H9 (cell line): ENCODE measurements at regions not wholly inside any gene's neighbourhood (a gene's known extent, or its start where the extent isn't known, plus 50 kb on each side); places are given as distances from the start of the nearest gene placed in this dataset.

Source experiments
- DNase-seq: peaks from one replicate; pipeline ENCODE4 v3.0.0-alpha.2; 2017
- H2AFZ ChIP-seq: one replicate; pipeline ENCODE4 v1.6.1; 2013; ENCODE audit warnings: mild to moderate bottlenecking, low read length, control low read depth, moderate library complexity
- H2AK5ac ChIP-seq: 2 replicates; pipeline ENCODE4 v1.6.1; 2013; ENCODE audit warnings: low read length, control low read depth, mixed read lengths; ENCODE audit not compliant: insufficient read length
- H2BK120ac ChIP-seq: one replicate; pipeline ENCODE4 v1.6.1; 2013; ENCODE audit warnings: low read depth, mild to moderate bottlenecking, low read length, control low read depth, inconsistent platforms; ENCODE audit not compliant: poor library complexity, severe bottlenecking
- H2BK12ac ChIP-seq: 2 replicates; pipeline ENCODE4 v1.6.1; 2013; ENCODE audit warnings: low read length, control low read depth, mixed read lengths, low read depth; ENCODE audit not compliant: insufficient read length
- H2BK15ac ChIP-seq: 2 replicates; pipeline ENCODE4 v1.6.1; 2013; ENCODE audit warnings: low read depth, low read length, control low read depth
- H2BK20ac ChIP-seq: one replicate; pipeline ENCODE4 v1.6.1; 2013; ENCODE audit warnings: low read depth, mild to moderate bottlenecking, low read length, control low read depth, inconsistent platforms; ENCODE audit not compliant: poor library complexity, severe bottlenecking
- H2BK5ac ChIP-seq: 2 replicates; pipeline ENCODE4 v1.6.1; 2013; ENCODE audit warnings: low read length, control low read depth, mixed read lengths; ENCODE audit not compliant: insufficient read length
- H3K14ac ChIP-seq: 2 replicates; pipeline ENCODE4 v1.6.1; 2013; ENCODE audit warnings: low read length, control low read depth; ENCODE audit not compliant: insufficient read depth
- H3K18ac ChIP-seq: 2 replicates; pipeline ENCODE4 v1.6.1; 2013; ENCODE audit warnings: low read depth, mild to moderate bottlenecking, mixed read lengths, low read length, control low read depth; ENCODE audit not compliant: insufficient read length
- H3K23ac ChIP-seq: 2 replicates; pipeline ENCODE4 v1.6.1; 2013; ENCODE audit warnings: low read length, control low read depth, mixed read lengths, low read depth; ENCODE audit not compliant: insufficient read length
- H3K23me2 ChIP-seq: 2 replicates; pipeline ENCODE4 v1.6.1; 2013; ENCODE audit warnings: low read depth, mild to moderate bottlenecking, mixed read lengths, low read length, control low read depth; ENCODE audit not compliant: insufficient read length, poor library complexity, severe bottlenecking
- H3K27ac ChIP-seq: 2 replicates; pipeline ENCODE4 v1.5.1; 2013; ENCODE audit warnings: low read length, control low read depth, mixed read lengths, low read depth; ENCODE audit not compliant: insufficient read length
- H3K27me3 ChIP-seq: 2 replicates; pipeline ENCODE4 v1.6.1; 2013; ENCODE audit warnings: low read length, control low read depth, inconsistent platforms; ENCODE audit not compliant: insufficient read depth
- H3K4ac ChIP-seq: 2 replicates; pipeline ENCODE4 v1.6.1; 2013; ENCODE audit warnings: low read depth, mild to moderate bottlenecking, control low read depth, inconsistent platforms, low read length, moderate library complexity
- H3K4me1 ChIP-seq: 2 replicates; pipeline ENCODE4 v1.6.1; 2013; ENCODE audit warnings: low read length, control low read depth, inconsistent platforms; ENCODE audit not compliant: insufficient read depth
- H3K4me2 ChIP-seq: 2 replicates; pipeline ENCODE4 v1.6.1; 2013; ENCODE audit warnings: low read length, control low read depth, mixed read lengths; ENCODE audit not compliant: insufficient read length, insufficient read depth
- H3K56ac ChIP-seq: 2 replicates; pipeline ENCODE4 v1.6.1; 2013; ENCODE audit warnings: low read depth, mild to moderate bottlenecking, mixed read lengths, low read length, control low read depth; ENCODE audit not compliant: insufficient read length
- H3K79me1 ChIP-seq: 2 replicates; pipeline ENCODE4 v1.6.1; 2013; ENCODE audit warnings: low read depth, mild to moderate bottlenecking, moderate library complexity, low read length, control low read depth, inconsistent platforms; ENCODE audit not compliant: insufficient read depth, poor library complexity, severe bottlenecking
- H3K79me2 ChIP-seq: 2 replicates; pipeline ENCODE4 v1.6.1; 2013; ENCODE audit warnings: low read length, control low read depth, inconsistent platforms; ENCODE audit not compliant: insufficient read depth
- H3K9ac ChIP-seq: 2 replicates; pipeline ENCODE4 v1.6.1; 2013; ENCODE audit warnings: low read length, control low read depth, mixed read lengths; ENCODE audit not compliant: insufficient read length; ENCODE audit errors: extremely low read depth
- H3K9me3 ChIP-seq: one replicate; pipeline ENCODE4 v1.6.1; 2013; ENCODE audit warnings: low read depth, low read length, inconsistent platforms; ENCODE audit not compliant: control insufficient read depth
- H3T11ph ChIP-seq: one replicate; pipeline ENCODE4 v1.6.1; 2013; ENCODE audit warnings: mild to moderate bottlenecking, low read length, control low read depth, inconsistent platforms
- H4K20me1 ChIP-seq: one replicate; pipeline ENCODE4 v1.6.1; 2013; ENCODE audit not compliant: control insufficient read depth, insufficient read length, insufficient read depth
- H4K5ac ChIP-seq: 2 replicates; pipeline ENCODE4 v1.6.1; 2013; ENCODE audit warnings: low read depth, mild to moderate bottlenecking, mixed read lengths, low read length, control low read depth; ENCODE audit not compliant: insufficient read length
- H4K8ac ChIP-seq: replicated peaks from 2 replicates; pipeline ENCODE4 v1.6.1; 2013; ENCODE audit warnings: low read length, control low read depth, mixed read lengths, low read depth; ENCODE audit not compliant: insufficient read length
- H4K91ac ChIP-seq: 2 replicates; pipeline ENCODE4 v1.6.1; 2013; ENCODE audit warnings: low read depth, mild to moderate bottlenecking, moderate library complexity, mixed read lengths, low read length, control low read depth; ENCODE audit not compliant: insufficient read length
- H3K27ac Mint-ChIP-seq, 3 experiments: 2 replicates in 2 of 3; 3 replicates in 1 of 3; pipeline ENCODE4 v1.8.0; 2020 to 2021; ENCODE audit warnings: mixed read lengths in 3 of 3, mild to moderate bottlenecking in 1 of 3, moderate library complexity in 1 of 3
- H3K27me3 Mint-ChIP-seq: 2 replicates; pipeline ENCODE4 v1.8.0; 2021; ENCODE audit warnings: low read depth, mild to moderate bottlenecking, moderate library complexity, mixed read lengths
- H3K36me3 Mint-ChIP-seq, 3 experiments: 2 replicates in 2 of 3; 3 replicates in 1 of 3; pipeline ENCODE4 v1.8.0; 2020 to 2021; ENCODE audit warnings: low read depth in 3 of 3, mixed read lengths in 3 of 3; ENCODE audit not compliant: insufficient read depth in 1 of 3
- H3K4me1 Mint-ChIP-seq, 2 experiments: 2 replicates each; pipeline ENCODE4 v1.8.0; 2020; ENCODE audit warnings: mixed read lengths in 2 of 2
- H3K4me3 Mint-ChIP-seq, 2 experiments: 2 replicates in 1 of 2; 3 replicates in 1 of 2; pipeline ENCODE4 v1.8.0; 2020 to 2021; ENCODE audit warnings: mild to moderate bottlenecking in 2 of 2, mixed read lengths in 2 of 2, moderate library complexity in 1 of 2
- H3K9me3 Mint-ChIP-seq, 2 experiments: 2 replicates in 1 of 2; 3 replicates in 1 of 2; pipeline ENCODE4 v1.8.0; 2020; ENCODE audit warnings: mild to moderate bottlenecking in 2 of 2, mixed read lengths in 2 of 2, moderate library complexity in 1 of 2
- CTCF ChIP-seq: fragments of 200-600 bp; sonication (generic); conservative IDR thresholded peaks from 3 replicates; pipeline ENCODE4 v1.8.0; 2021; ENCODE audit warnings: antibody characterized with exemption, mild to moderate bottlenecking
- WGBS: extraction: QIAGEN DNeasy Blood & Tissue Kit; methylation state at CpG from one replicate; pipeline ENCODE4 v1.1.7; 2013; ENCODE audit warnings: missing lambda C conversion rate, low lambda C conversion rate, mixed read lengths; ENCODE audit not compliant: insufficient read length; ENCODE audit errors: extremely low coverage; 5-methylcytosine and 5-hydroxymethylcytosine counted together

- no peaks in the 10 kb centered on the region for H3K79me2 ChIP-seq
- H3K4me1 Mint-ChIP-seq = no peaks in the 10 kb centered on the region
- no peaks in the 10 kb centered on the region for H3K4me1 ChIP-seq
- no peaks in the 10 kb centered on the region for H4K20me1 ChIP-seq
- no peak overlapping the region for H3T11ph ChIP-seq
- peaks cover 0 to 18% (median 6%) of the 10 kb centered on the region in 3 experiments; a peak in 6 of 7 replicates for H3K36me3 Mint-ChIP-seq
- H4K5ac ChIP-seq = no peak overlapping the region
- H4K91ac ChIP-seq = no peak overlapping the region
- peaks cover 25% of the 10 kb centered on the region for H3K27me3 Mint-ChIP-seq
- H2AFZ ChIP-seq = no peak overlapping the region
- no peak overlapping the region for H3K14ac ChIP-seq
- TF ChIP-seq CTCF = no peak
- WGBS = no CpG with 5 or more reads among the region's 3 CpGs
- no peak overlapping the region for H3K4me2 ChIP-seq
- no peaks in the 10 kb centered on the region for H3K79me1 ChIP-seq
- no peak overlapping the region for H2BK20ac ChIP-seq
- H2BK5ac ChIP-seq = no peak overlapping the region
- H3K27me3 ChIP-seq = no peaks in the 10 kb centered on the region
- H3K27ac Mint-ChIP-seq = no peak overlapping the region
- no peak overlapping the region for H3K4ac ChIP-seq
- no peak overlapping the region for H2AK5ac ChIP-seq
- no peak overlapping the region for H3K18ac ChIP-seq
- no peak overlapping the region for H4K8ac ChIP-seq
- no peak for DNase-seq
- peaks cover 11 to 14% of the 10 kb centered on the region in 2 experiments; a peak in 3 of 5 replicates for H3K9me3 Mint-ChIP-seq
- no peak overlapping the region for H3K27ac ChIP-seq
- H2BK12ac ChIP-seq = no peak overlapping the region
- no peak overlapping the region for H3K4me3 Mint-ChIP-seq
- H2BK120ac ChIP-seq = no peak overlapping the region
- H3K9ac ChIP-seq = no peak overlapping the region
- H3K23me2 ChIP-seq = no peaks in the 10 kb centered on the region
- no peak overlapping the region for H3K23ac ChIP-seq
- no peak overlapping the region for H2BK15ac ChIP-seq
- H3K56ac ChIP-seq = no peak overlapping the region
- no peaks in the 10 kb centered on the region for H3K9me3 ChIP-seq
These were observed 279.9 kb downstream of the ATXN7L3B start for GRCh38 chr12:74817499-74817898.
